IMR-90 (cell line): ENCODE measurements at regions not wholly inside any gene's neighbourhood (a gene's known extent, or its start where the extent isn't known, plus 50 kb on each side); places are given as distances from the start of the nearest gene placed in this dataset.

Experiments
- ATAC-seq: fragments of 200-7000 bp; cut with Tn5 transposase; 2 replicates; pipeline ENCODE4 v1.9.1; 2020; ENCODE audit warnings: low read depth, mild to moderate bottlenecking, moderate library complexity
- BruUV-seq: library from RNA; stranded (reverse); fragments of 400-500 nt; replicated peaks from 2 replicates; lab custom pipeline; 2021; lab: Mats Ljungman, UMichigan
- CTCF ChIA-PET: fragments of 300-600 bp; formaldehyde crosslinking; extraction: SDS; loops from one replicate; lab custom pipeline; 2021; ENCODE audit warnings: antibody characterized with exemption; lab: Yijun Ruan, JAX
- POLR2A ChIA-PET: fragments of 300-600 bp; sonication (Branson Sonifier 250); formaldehyde crosslinking; loops from one replicate; lab custom pipeline; 2022; ENCODE audit warnings: antibody characterized with exemption; ENCODE audit not compliant: unreplicated experiment; lab: Charles Lee
- DNase-seq: peaks from one replicate; pipeline ENCODE4 v3.0.0; 2013
- H2AFZ ChIP-seq: replicated peaks from 2 replicates; pipeline ENCODE3; 2013; ENCODE audit warnings: low read length, mild to moderate bottlenecking; ENCODE audit not compliant: poor library complexity
- H2AK5ac ChIP-seq: 2 replicates; pipeline ENCODE4 v1.6.1; 2013; ENCODE audit warnings: low read depth, low read length, inconsistent platforms
- H2AK9ac ChIP-seq: replicated peaks from 2 replicates; pipeline ENCODE3; 2013; ENCODE audit warnings: mild to moderate bottlenecking, low read depth, low read length, moderate library complexity; ENCODE audit not compliant: poor library complexity
- H2BK120ac ChIP-seq: 2 replicates; pipeline ENCODE4 v1.6.1; 2013; ENCODE audit warnings: low read depth, low read length, inconsistent platforms
- H2BK15ac ChIP-seq: 3 replicates; pipeline ENCODE4 v1.6.1; 2013; ENCODE audit warnings: low read depth, low read length, inconsistent platforms
- H2BK20ac ChIP-seq: 2 replicates; pipeline ENCODE4 v1.6.1; 2013; ENCODE audit warnings: low read depth, mild to moderate bottlenecking, inconsistent platforms, low read length, moderate library complexity
- H2BK5ac ChIP-seq: 2 replicates; pipeline ENCODE4 v1.6.1; 2013; ENCODE audit warnings: mild to moderate bottlenecking, low read depth, low read length, inconsistent platforms; ENCODE audit not compliant: poor library complexity, severe bottlenecking
- H3K14ac ChIP-seq: replicated peaks from 2 replicates; pipeline ENCODE4 v1.6.1; 2013; ENCODE audit warnings: low read depth, low read length, inconsistent platforms
- H3K18ac ChIP-seq: 2 replicates; pipeline ENCODE4 v1.6.1; 2013; ENCODE audit warnings: low read depth, low read length, control low read depth
- H3K23ac ChIP-seq: 2 replicates; pipeline ENCODE4 v1.6.1; 2013; ENCODE audit warnings: low read depth, low read length, inconsistent platforms
- H3K27ac ChIP-seq: 2 replicates; pipeline ENCODE4 v1.5.1; 2013; ENCODE audit warnings: mild to moderate bottlenecking, control low read depth, low read length; ENCODE audit not compliant: insufficient read depth
- H3K27me3 ChIP-seq: 2 replicates; pipeline ENCODE4 v1.6.1; 2013; ENCODE audit warnings: low read length; ENCODE audit not compliant: control insufficient read depth, insufficient read depth
- H3K36me3 ChIP-seq: 2 replicates; pipeline ENCODE4 v1.6.1; 2013; ENCODE audit warnings: low read length, mixed read lengths; ENCODE audit not compliant: control insufficient read depth, insufficient read depth
- H3K4ac ChIP-seq: 2 replicates; pipeline ENCODE4 v1.6.1; 2013; ENCODE audit warnings: low read depth, low read length, inconsistent platforms
- H3K4me1 ChIP-seq: 2 replicates; pipeline ENCODE4 v1.6.1; 2013; ENCODE audit warnings: low read length, mixed read lengths; ENCODE audit not compliant: control insufficient read depth, insufficient read depth
- H3K4me2 ChIP-seq: 2 replicates; pipeline ENCODE4 v1.6.1; 2013; ENCODE audit warnings: low read depth, mild to moderate bottlenecking, control low read depth, low read length, moderate library complexity
- H3K4me3 ChIP-seq: 2 replicates; pipeline ENCODE4 v1.5.1; 2013; ENCODE audit warnings: low read depth, mild to moderate bottlenecking, control low read depth, low read length, moderate library complexity; ENCODE audit not compliant: insufficient read depth
- H3K56ac ChIP-seq: 2 replicates; pipeline ENCODE4 v1.6.1; 2013; ENCODE audit warnings: low read length, inconsistent platforms; ENCODE audit not compliant: insufficient read depth; ENCODE audit errors: extremely low read depth
- H3K79me1 ChIP-seq, 2 experiments: 2 replicates each; pipeline ENCODE4 v1.6.1; 2013; ENCODE audit warnings: low read length in 2 of 2, inconsistent platforms in 1 of 2, low read depth in 1 of 2
- H3K9ac ChIP-seq: 2 replicates; pipeline ENCODE4 v1.6.1; 2013; ENCODE audit warnings: low read depth, low read length, control low read depth
- H3K9me1 ChIP-seq: 2 replicates; pipeline ENCODE4 v1.6.1; 2013; ENCODE audit warnings: low read length, inconsistent platforms; ENCODE audit not compliant: insufficient read depth
- H3K9me3 ChIP-seq: 2 replicates; pipeline ENCODE4 v1.6.1; 2013; ENCODE audit warnings: low read length; ENCODE audit not compliant: control insufficient read depth, insufficient read depth
- H4K20me1 ChIP-seq: 2 replicates; pipeline ENCODE4 v1.6.1; 2013; ENCODE audit warnings: low read length, inconsistent platforms; ENCODE audit not compliant: insufficient read depth
- H4K5ac ChIP-seq: 2 replicates; pipeline ENCODE4 v1.6.1; 2013; ENCODE audit warnings: mild to moderate bottlenecking, low read depth, low read length, control low read depth
- H4K8ac ChIP-seq, 2 experiments: 2 replicates each; pipeline ENCODE4 v1.6.1; 2013; ENCODE audit warnings: low read depth in 2 of 2, low read length in 2 of 2, control low read depth in 1 of 2, inconsistent platforms in 1 of 2
- H4K91ac ChIP-seq: 2 replicates; pipeline ENCODE4 v1.6.1; 2013; ENCODE audit warnings: low read depth, low read length, inconsistent platforms; ENCODE audit not compliant: insufficient read depth
- BHLHE40 ChIP-seq: fragments of 150-350 bp; IDR thresholded peaks from 2 replicates; pipeline ENCODE4 v1.6.1; 2016; ENCODE audit warnings: mild to moderate bottlenecking, low read depth, low read length
- CEBPB ChIP-seq: IDR thresholded peaks from 2 replicates; pipeline ENCODE4 v1.6.1; 2012; ENCODE audit warnings: low read depth, low read length, improper control_type of control experiment
- CHD1 ChIP-seq: IDR thresholded peaks from 2 replicates; pipeline ENCODE4 v1.6.1; 2012; ENCODE audit warnings: low read depth, low read length, improper control_type of control experiment
- CTCF ChIP-seq: conservative IDR thresholded peaks from 2 replicates; pipeline ENCODE4 v1.5.1; 2012; ENCODE audit warnings: mild to moderate bottlenecking, low read depth, low read length, improper control_type of control experiment
- ELK1 ChIP-seq: fragments of 150-350 bp; IDR thresholded peaks from 2 replicates; pipeline ENCODE4 v1.6.1; 2016; ENCODE audit warnings: low read depth, mild to moderate bottlenecking, low read length, moderate library complexity, borderline replicate concordance
- FOS ChIP-seq: fragments of 150-350 bp; IDR thresholded peaks from 2 replicates; pipeline ENCODE4 v1.6.1; 2016; ENCODE audit warnings: low read depth, low read length
- MAFK ChIP-seq: IDR thresholded peaks from 2 replicates; pipeline ENCODE4 v1.6.1; 2012; ENCODE audit warnings: low read depth, low read length, improper control_type of control experiment
- MAZ ChIP-seq: IDR thresholded peaks from 2 replicates; pipeline ENCODE4 v1.6.1; 2012; ENCODE audit warnings: low read depth, mild to moderate bottlenecking, low read length, improper control_type of control experiment, moderate library complexity, borderline replicate concordance
- MXI1 ChIP-seq: IDR thresholded peaks from 2 replicates; pipeline ENCODE4 v1.6.1; 2012; ENCODE audit warnings: low read depth, mild to moderate bottlenecking, low read length, moderate library complexity, borderline replicate concordance
- NFE2L2 ChIP-seq: fragments of 150-350 bp; IDR thresholded peaks from 2 replicates; pipeline ENCODE4 v1.6.1; 2016; ENCODE audit warnings: low read depth, mild to moderate bottlenecking, low read length
- POLR2A ChIP-seq: IDR thresholded peaks from 2 replicates; pipeline ENCODE4 v1.6.1; 2012; ENCODE audit warnings: mild to moderate bottlenecking, low read depth, low read length
- RAD21 ChIP-seq: IDR thresholded peaks from 2 replicates; pipeline ENCODE4 v1.6.1; 2012; ENCODE audit warnings: low read length, improper control_type of control experiment
- RCOR1 ChIP-seq: IDR thresholded peaks from 2 replicates; pipeline ENCODE4 v1.6.1; 2012; ENCODE audit warnings: mild to moderate bottlenecking, low read length, improper control_type of control experiment; ENCODE audit not compliant: insufficient replicate concordance
- RFX5 ChIP-seq: IDR thresholded peaks from 2 replicates; pipeline ENCODE4 v1.8.0; 2012; ENCODE audit warnings: low read depth, mild to moderate bottlenecking, low read length, moderate library complexity
- SMC3 ChIP-seq: fragments of 150-350 bp; IDR thresholded peaks from 2 replicates; pipeline ENCODE4 v1.6.1; 2016; ENCODE audit warnings: low read depth, mild to moderate bottlenecking, antibody characterized with exemption, low read length, moderate library complexity
- USF2 ChIP-seq: fragments of 150-350 bp; IDR thresholded peaks from 2 replicates; pipeline ENCODE4 v1.6.1; 2017; ENCODE audit warnings: mild to moderate bottlenecking, antibody characterized with exemption, low read length, low read depth
- WGBS, 2 experiments: methylation state at CpG; one replicate each; pipeline versions ENCODE4 v1.1.5 to v1.1.7; 2013; ENCODE audit warnings: missing lambda C conversion rate in 2 of 2; ENCODE audit not compliant: insufficient read length in 1 of 2; ENCODE audit errors: extremely low coverage in 2 of 2; 5-methylcytosine and 5-hydroxymethylcytosine counted together
- dilution Hi-C: fragments of 300-500 bp; cut with HindIII; formaldehyde crosslinking; loops from one replicate; pipeline ENCODE4 v1.14.3; 2018; ENCODE audit warnings: low sequenced_read_pairs; ENCODE audit not compliant: unreplicated experiment
- in situ Hi-C: fragments of 300-500 bp; cut with MboI; formaldehyde crosslinking; loops from 3 replicates; pipeline ENCODE4 v1.14.3; 2019; ENCODE audit warnings: low sequenced_read_pairs, inconsistent platforms, mixed read lengths
- intact Hi-C: fragments of 100-400 bp; cut with micrococcal nuclease; formaldehyde crosslinking; loops from 2 replicates; pipeline ENCODE4 v1.10.0; 2022

- Histone ChIP-seq H3K9ac (no peak overlapping the region), H3K14ac (no peak overlapping the region), H4K91ac (no peak overlapping the region), H3K27ac (no peak overlapping the region), H2BK120ac (no peak overlapping the region), H4K8ac (no peak overlapping the region), H4K20me1 (no peaks in the 10 kb centered on the region), H3K27me3 (peaks cover 14% of the 10 kb centered on the region), H3K4me1 (no peaks in the 10 kb centered on the region), H2BK5ac (no peak overlapping the region), H4K5ac (no peak overlapping the region), H2AFZ (no peak overlapping the region), H3K18ac (no peak overlapping the region), H3K79me1 (no peaks in the 10 kb centered on the region), H2BK15ac (no peak overlapping the region), H3K36me3 (no peaks in the 10 kb centered on the region), H3K4me3 (no peak overlapping the region), H3K4me2 (no peak overlapping the region), H3K4ac (no peak overlapping the region), H2AK5ac (no peak overlapping the region), H3K9me3 (no peaks in the 10 kb centered on the region), H3K9me1 (no peaks in the 10 kb centered on the region), H3K56ac (no peak overlapping the region), H3K23ac (no peak overlapping the region), H2AK9ac (no peak overlapping the region), H2BK20ac (no peak overlapping the region)
- dilution Hi-C loops, result no loop called here
- POLR2A ChIA-PET, result no interaction called here
- CTCF ChIA-PET, result no interaction called here
- no TSS peak for BruUV-seq
- no peak for DNase-seq
- in situ Hi-C loops, result no loop called here
- no peak for TF ChIP-seq MAZ
- TF ChIP-seq BHLHE40, result no peak
- no peak for TF ChIP-seq CTCF
- no peak for TF ChIP-seq ELK1
- no peak for TF ChIP-seq NFE2L2
- TF ChIP-seq CEBPB, result no peak
- no peak for TF ChIP-seq MXI1
- TF ChIP-seq RCOR1, result no peak
- TF ChIP-seq POLR2A, result no peak
- no peak for TF ChIP-seq USF2
- TF ChIP-seq SMC3, result no peak
- no peak for TF ChIP-seq MAFK
- no peak for TF ChIP-seq CHD1
- no peak for TF ChIP-seq FOS
- TF ChIP-seq RFX5, result no peak
- TF ChIP-seq RAD21, result no peak
- intact Hi-C loops, result no loop called here
- no CpG with 5 or more reads among the region's 2 CpGs for WGBS, 2 experiments
- no peak for ATAC-seq
These were observed 50.8 kb upstream of the HOXC13 start for GRCh38 chr12:53887881-53888280.
